HG03439 (cell line): ENCODE measurements at regions not wholly inside any gene's neighbourhood (a gene's known extent, or its start where the extent isn't known, plus 50 kb on each side); places are given as distances from the start of the nearest gene placed in this dataset.

Experiments
- ATAC-seq: cut with Tn5 transposase; IDR thresholded peaks from one replicate; pipeline ENCODE4 v1.9.1; 2021; ENCODE audit warnings: mild to moderate bottlenecking, moderate library complexity; ENCODE audit not compliant: unreplicated experiment

DNA sequence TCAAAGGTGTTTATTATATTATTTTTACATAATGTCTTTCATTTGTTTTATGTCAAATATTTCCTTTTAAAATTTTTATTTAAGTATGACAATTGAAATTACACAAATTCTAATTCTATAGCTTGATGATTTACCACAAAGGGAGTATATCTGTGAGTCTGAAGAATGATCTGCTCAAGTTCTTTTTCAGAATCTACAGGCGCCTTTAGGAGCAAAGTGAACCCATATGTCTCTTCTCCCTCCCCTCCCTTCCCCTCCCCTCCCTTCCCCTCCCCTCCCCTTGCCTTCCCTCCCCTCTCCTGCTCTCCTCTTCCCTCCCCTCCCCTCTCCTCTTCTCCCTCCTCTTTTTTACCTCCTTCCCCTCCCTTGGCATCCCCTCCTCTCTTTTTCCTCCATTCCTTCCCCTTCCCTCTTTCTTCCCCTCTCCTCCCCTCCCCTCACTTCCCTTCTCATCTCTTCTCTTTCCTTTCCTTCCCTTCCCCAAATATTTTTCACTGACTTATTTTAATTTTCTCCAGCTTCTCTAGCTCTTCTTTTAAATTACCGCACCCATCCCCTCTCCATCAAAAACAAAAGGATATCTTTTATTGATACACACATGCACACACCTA is 495.3 kb upstream of the PIK3R1 start:
- ATAC-seq, result no peak

DNA sequence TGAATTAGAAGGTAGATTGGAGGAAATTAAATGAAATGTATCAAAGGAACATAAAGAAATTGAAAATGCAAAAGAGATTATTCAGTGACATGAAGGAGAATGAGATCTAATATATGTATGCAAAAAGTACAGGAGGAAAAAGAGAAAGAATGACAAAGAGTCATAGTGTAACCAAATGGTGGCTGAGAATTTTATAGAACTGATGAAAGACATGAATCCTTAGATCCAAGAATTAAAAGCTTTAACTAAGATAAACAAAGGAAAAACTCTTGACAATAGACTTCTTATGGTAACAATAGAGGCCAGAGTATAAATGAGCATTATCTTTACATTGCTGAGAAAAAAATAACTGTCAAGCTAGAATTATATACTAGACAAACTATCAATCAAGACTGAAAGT is 505.4 kb upstream of the CD180 start:
- ATAC-seq, result no peak

DNA sequence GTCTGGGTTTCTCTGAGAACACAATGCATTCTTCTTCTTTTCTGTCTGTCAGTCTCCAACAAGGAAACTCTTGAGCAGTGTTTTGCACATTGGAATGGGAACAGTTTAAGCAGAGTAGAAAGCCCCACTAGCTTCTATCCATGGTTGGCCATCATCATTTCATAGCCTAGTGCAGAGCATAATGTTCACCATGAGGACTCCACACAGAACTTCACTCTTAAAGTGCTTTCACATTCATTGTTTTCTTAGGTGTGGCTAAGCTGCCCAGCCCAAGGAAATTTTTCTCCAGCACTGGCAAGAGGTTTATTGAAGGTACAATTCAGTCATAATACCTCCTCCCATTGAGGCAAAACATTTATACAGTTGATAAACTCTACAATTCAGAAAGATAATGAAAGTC is 503.0 kb upstream of the CD180 start:
- ATAC-seq, result no peak

DNA sequence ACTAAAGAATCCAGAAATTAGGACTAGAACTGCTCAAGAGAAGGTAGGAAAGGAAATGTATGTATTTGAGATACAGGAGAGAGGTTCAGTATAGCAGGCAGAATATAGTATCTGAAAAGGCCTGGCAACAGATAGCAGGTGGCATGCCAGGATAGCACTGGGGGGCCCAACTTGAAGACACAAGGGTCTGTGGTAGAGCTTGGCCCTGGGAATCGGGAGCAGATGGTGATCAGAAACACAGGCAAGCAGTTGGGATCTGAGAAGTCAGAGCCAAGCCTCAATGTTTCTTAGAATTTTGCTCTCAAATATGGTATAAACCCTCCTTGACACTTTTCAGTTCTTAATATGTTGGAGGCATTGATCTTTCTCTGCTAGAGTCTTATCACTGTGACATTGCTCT is 499.8 kb upstream of the CD180 start:
- no peak for ATAC-seq

- no peak for ATAC-seq
These were observed 498.8 kb upstream of the CD180 start for GRCh38 chr5:67695369-67695768.

DNA sequence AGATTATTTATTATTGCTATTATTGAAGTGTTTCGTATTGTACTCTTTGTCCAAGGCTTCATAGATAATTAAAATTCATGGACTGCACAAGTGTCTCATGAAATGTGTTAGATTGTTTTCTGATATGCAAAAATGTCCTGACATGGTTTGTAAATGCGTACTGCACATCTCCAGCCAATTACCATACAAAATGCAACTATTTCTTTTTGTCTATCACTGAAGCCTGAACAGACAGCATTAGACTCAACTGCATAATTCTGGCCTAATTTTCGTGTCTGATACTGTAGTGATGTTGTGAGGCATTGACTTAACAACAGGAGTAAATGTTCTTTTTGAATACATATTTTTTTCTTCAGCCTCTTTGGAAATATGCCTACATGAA is 498.2 kb upstream of the CD180 start:
- ATAC-seq, result no peak

GRCh38 chr5:67693956-67694809 is 497.6 kb upstream of the CD180 start:
- no peak for ATAC-seq

- no peak for ATAC-seq
These were observed 490.1 kb upstream of the CD180 start for GRCh38 chr5:67686746-67687145.

DNA sequence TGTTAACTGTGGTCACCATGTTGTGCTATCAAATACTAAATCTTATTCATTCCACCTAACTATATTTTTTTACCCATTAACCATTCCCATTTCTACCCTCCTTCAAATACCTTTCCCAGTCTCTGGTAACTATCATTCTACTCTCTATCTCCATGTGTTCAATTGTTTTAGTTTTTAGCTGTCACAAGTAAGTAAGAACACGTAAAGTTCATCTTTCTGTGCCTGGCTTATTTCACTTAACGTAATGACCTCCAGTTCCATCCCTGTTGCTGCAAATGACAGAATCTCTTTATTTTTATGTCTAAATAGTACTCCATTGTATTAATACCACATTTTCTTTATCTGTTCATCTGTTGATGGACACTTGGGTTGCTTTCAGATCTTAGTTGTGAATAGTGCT is 485.1 kb upstream of the CD180 start:
- no peak for ATAC-seq

GRCh38 chr5:67680099-67680498 is 483.5 kb upstream of the CD180 start:
- no peak for ATAC-seq

- no peak for ATAC-seq
These were observed 482.7 kb upstream of the CD180 start for GRCh38 chr5:67679184-67679841.

- no peak for ATAC-seq
These were observed 482.0 kb upstream of the CD180 start for GRCh38 chr5:67678594-67678993.

DNA sequence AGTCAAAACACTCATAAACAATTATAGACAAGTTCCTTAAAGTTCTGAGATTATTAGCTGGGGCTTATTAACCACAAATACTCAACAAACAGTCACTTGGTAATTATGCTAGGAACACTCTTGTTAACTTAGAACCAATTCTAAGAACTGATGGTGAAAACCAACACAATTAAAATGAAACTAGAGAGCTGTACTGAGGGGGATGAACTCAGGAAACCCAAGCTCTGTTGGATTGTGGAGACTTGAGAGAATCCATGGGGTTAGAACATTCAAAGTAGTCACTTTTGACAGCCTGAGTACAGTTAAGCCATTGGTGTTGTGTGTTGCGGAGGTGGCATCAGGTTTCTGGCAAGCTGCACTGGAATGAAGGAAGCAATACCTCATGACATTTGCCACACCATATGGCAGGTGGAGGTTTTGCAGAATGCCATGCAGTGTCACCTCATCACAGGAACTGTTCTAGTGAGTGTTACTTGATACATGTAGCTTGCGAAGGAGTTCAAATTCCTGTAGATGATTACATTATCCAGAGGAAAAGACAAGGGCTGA is 480.9 kb upstream of the CD180 start:
- ATAC-seq, result no peak

GRCh38 chr5:67676863-67677262 is 480.3 kb upstream of the CD180 start:
- ATAC-seq, result no peak

- ATAC-seq, result no peak
These were observed 477.6 kb upstream of the CD180 start for GRCh38 chr5:67674159-67674655.

DNA sequence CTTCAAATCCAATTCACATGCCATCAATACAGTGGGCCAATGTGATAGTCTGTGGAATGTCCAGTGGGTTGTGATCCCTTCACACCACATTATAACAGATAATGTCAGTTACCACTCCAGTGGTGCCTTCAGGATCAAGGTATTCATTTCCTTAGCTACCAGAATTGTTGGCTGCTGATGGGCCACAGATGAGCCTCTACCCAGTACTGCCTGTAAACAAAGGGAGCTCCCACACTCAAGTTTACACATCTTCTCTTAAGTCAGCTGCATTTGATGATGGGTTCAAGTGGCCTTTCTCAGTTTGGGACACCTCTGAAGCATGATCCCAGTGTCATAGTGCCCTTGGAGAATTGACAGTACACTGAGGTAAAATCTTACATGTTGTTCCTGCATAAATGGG is 477.0 kb upstream of the CD180 start:
- ATAC-seq, result no peak

DNA sequence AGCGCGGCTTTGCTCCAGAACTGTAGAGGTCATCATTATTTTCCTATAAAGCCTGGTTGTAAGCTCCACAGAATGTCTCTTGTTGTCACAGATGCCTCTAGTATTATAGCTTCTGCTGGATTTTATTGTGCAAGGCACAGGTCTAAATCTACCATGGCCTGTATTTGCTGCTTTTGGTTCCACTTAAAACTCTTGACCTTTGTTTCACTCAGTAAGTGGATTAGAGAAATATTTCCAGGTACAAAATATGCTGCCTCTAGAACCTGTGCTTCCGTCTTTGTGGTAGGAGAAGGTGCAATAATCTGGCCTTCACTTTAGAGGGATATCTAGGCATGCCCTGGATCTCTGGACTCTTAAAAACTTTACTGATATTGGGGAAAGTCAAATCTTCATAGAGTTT is 476.6 kb upstream of the CD180 start:
- no peak for ATAC-seq

DNA sequence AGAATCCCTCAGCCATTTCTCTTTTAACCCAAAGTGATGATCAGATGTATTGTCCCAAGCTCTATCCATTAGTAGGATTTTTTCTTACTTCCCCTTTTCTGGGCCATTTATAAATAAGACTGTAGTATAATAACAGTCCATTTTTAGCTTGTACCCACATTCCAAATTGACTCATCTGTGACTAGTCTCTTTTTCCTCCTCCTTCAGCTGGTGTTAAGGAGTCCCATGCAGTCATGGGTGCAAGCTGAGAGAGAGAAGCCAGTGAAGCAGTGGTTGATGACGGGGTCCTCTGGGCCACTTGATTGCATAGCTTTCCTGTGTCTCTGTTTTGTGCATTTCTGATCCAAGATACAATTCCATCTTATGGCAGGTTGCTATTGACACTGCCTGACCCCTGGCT is 476.0 kb upstream of the CD180 start:
- no peak for ATAC-seq

- no peak for ATAC-seq
These were observed 473.3 kb upstream of the CD180 start for GRCh38 chr5:67669916-67670315.

DNA sequence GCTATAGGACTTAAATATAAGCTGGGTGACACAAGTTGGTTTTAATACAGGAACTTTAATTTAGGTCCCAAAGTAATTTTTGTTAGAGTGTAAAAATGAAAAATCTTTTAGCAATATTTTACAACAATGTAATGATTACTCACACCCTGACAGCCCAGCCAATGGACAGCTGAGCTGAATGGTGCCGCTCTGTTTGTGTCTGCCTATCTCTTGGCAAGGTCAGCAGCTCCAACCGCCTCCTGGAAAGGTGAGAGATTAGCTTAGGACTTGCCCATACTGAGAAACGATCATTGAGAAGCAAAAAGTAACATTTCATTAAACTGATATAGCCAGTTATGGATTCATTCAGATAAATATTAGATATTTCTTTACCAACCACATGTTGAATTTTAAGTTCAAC is 463.6 kb upstream of the CD180 start:
- ATAC-seq, result no peak

DNA sequence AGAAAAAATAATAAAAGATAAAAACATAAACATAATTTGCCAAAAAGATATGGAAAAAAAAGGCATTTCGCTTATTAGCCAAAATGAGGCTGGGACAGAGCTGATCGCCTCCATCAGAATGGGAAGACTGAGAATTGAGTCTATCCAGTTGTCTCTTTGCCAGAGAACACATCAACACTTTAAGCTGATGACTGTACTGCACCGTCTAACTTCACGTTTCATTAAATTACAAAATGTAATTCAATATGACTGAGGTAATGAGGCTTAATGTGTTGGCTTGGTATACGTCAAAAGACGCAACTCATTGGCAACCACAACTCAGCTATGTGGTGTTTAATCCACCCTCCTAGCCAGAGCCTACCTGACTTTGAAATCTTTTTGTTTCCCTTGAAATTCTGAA is 462.7 kb upstream of the CD180 start:
- ATAC-seq, result no peak

- ATAC-seq, result no peak
These were observed 460.5 kb upstream of the CD180 start for GRCh38 chr5:67657055-67657454.
